ENCODE measurements at regions not wholly inside any gene's neighbourhood (a gene's known extent, or its start where the extent isn't known, plus 50 kb on each side); places are given as distances from the start of the nearest gene placed in this dataset.

- TF ChIP-seq POLR2AphosphoS5 (IDR thresholded peaks at IDR 0.05; ENCODE audit: low read depth, low read length), result no peak
- TF ChIP-seq POLR2A (IDR thresholded peaks at IDR 0.05; ENCODE audit: low read depth, low read length), result no peak
- TF ChIP-seq SPI1 (IDR thresholded peaks at IDR 0.05; ENCODE audit: low read depth, low read length), result no peak
- TF ChIP-seq TAF1 (IDR thresholded peaks at IDR 0.05; ENCODE audit: low read depth, low read length), result no peak
Observed at GRCh38 chr6:169343886-169344749, 90.5 kb upstream of the THBS2 start.
